Epithelial cell of esophagus (primary cell): ENCODE measurements at regions not wholly inside any gene's neighbourhood (a gene's known extent, or its start where the extent isn't known, plus 50 kb on each side); places are given as distances from the start of the nearest gene placed in this dataset.
"Not testable (repeated sequence)": the region's sequence is repeated elsewhere in the genome, so short reads cannot be mapped to it uniquely, and the experiment has no call there.

Experiments used
- DNase-seq: peaks from one replicate; pipeline ENCODE4 v3.0.0; 2010; ENCODE audit warnings: low read depth
- H3K4me3 ChIP-seq: 2 replicates; pipeline ENCODE4 v1.5.1; 2011; ENCODE audit warnings: mild to moderate bottlenecking, low read length, control low read depth
- TF ChIP-seq, protein P1 (sequence below): IDR thresholded peaks from 2 replicates; pipeline ENCODE4 v1.5.1; 2011; ENCODE audit warnings: low read depth, mild to moderate bottlenecking, low read length, control low read depth, inconsistent platforms; ENCODE audit not compliant: insufficient read depth; ENCODE audit errors: missing control alignments

DNA sequence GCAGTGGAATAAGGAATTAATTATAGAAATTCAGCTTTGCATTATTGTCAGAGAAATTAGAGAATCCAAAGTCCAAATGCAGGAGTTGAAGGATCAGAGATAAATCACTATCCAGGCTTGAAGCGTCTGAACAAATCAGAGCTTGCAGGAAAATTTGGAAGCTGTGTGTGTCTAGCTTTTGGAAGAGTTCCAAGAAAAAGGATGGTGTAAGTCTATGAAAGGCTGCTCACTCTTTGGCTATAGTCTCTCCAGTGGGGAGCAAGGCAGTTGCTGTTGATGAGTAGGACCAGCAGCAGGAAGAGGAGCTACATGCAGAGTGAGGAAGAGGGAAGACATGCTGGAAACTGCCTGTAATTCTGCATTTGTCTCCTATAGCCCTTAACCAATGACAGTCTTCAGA is 464.3 kb upstream of the GRM7 start:
- DNase-seq: no peak
- no peak overlapping the region for H3K4me3 ChIP-seq
- TF ChIP-seq, protein P1, sequence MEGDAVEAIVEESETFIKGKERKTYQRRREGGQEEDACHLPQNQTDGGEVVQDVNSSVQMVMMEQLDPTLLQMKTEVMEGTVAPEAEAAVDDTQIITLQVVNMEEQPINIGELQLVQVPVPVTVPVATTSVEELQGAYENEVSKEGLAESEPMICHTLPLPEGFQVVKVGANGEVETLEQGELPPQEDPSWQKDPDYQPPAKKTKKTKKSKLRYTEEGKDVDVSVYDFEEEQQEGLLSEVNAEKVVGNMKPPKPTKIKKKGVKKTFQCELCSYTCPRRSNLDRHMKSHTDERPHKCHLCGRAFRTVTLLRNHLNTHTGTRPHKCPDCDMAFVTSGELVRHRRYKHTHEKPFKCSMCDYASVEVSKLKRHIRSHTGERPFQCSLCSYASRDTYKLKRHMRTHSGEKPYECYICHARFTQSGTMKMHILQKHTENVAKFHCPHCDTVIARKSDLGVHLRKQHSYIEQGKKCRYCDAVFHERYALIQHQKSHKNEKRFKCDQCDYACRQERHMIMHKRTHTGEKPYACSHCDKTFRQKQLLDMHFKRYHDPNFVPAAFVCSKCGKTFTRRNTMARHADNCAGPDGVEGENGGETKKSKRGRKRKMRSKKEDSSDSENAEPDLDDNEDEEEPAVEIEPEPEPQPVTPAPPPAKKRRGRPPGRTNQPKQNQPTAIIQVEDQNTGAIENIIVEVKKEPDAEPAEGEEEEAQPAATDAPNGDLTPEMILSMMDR: no peak

- H3K4me3 ChIP-seq, DNase-seq: not testable (repeated sequence)
Measured at GRCh38 chr3:6402666-6403065, 458.2 kb upstream of the GRM7 start.

- not testable (repeated sequence) for H3K4me3 ChIP-seq, DNase-seq
Measured at GRCh38 chr3:6406923-6407322, 454.0 kb upstream of the GRM7 start.

DNA sequence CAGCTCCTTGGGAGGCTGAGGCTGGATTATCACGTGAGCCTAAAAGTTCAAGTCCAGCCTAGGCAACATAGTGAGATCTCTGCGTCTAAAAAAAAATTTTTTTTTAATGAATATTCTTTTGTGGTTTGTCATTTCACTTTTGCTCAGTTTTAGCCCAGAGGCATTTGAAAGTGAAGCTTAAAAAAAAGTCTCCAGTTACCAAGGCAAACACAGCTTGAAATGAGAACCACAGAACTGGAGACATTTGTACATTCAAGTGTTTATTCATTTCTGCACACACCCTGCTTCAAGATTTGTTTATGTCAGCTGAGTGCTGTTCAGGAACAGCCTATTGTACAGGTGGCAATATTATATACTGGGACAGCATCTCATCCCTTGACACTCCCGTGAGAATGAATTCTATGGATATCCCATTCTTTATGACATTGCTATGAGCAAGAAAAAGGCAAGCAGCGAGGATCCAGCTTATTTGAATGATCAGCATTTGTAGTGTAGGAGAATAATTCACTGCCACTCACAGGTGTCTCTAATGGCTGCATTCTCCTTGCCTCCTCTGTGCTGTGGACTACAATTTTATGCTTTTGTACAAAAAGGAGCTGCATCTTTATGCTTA is 444.8 kb upstream of the GRM7 start:
- no peak for DNase-seq
- TF ChIP-seq, protein P1: no peak
- H3K4me3 ChIP-seq: no peak overlapping the region

DNA sequence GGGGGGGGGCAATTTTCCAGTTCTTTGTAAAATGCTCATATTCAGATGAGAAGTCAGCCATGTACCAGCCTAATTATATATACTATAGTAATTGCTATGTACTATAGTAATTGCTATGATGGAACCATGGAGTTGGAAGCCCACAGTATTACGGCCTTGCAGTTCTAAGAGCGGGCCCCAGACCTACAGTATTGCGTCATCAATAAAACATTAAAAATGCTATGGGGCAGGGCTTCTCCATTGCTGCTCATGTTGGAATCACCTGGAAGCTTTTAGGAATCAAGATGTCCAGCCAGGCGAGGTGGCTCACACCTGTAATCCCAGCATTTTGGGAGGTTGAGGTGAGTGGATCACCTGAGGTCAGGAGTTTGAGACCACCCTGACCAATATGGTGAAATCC is 443.7 kb upstream of the GRM7 start:
- TF ChIP-seq, protein P1: no peak
- DNase-seq: no peak
- no peak overlapping the region for H3K4me3 ChIP-seq

DNA sequence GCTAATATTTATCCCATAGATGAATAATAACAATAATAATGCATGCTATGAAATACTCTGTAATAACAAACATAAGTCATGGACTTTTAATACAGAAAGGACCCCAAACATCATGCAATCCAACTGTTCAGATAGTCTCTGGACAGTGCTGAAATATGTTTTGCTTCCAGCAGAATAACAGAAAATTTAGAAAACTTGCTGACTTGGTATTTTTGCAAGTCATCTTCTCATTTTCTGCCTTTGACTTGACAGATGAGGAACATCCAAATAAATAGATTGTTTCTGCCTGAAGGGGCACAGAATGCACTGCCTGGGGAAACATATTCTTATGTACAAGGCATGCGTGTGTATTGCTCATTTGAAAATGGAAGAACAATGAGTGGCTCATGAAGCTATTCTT is 442.4 kb upstream of the GRM7 start:
- DNase-seq: no peak
- TF ChIP-seq, protein P1: no peak
- no peak overlapping the region for H3K4me3 ChIP-seq

- DNase-seq: no peak
- no peak overlapping the region for H3K4me3 ChIP-seq
- TF ChIP-seq, protein P1: no peak
Measured at GRCh38 chr3:6421666-6422445, 439.1 kb upstream of the GRM7 start.

GRCh38 chr3:6425289-6425820 is 435.6 kb upstream of the GRM7 start:
- no peak overlapping the region for H3K4me3 ChIP-seq
- DNase-seq: no peak
- TF ChIP-seq, protein P1: no peak

GRCh38 chr3:6428276-6428675 is 432.6 kb upstream of the GRM7 start:
- H3K4me3 ChIP-seq, DNase-seq: not testable (repeated sequence)
